Trophoblast cell (in vitro differentiated cells and primary cell): ENCODE measurements at regions not wholly inside any gene's neighbourhood (a gene's known extent, or its start where the extent isn't known, plus 50 kb on each side); places are given as distances from the start of the nearest gene placed in this dataset.

Experiments used
- DNase-seq, 2 donors: peaks; one replicate each; pipeline ENCODE4 v3.0.0-alpha.2; 2016
- H2AFZ ChIP-seq: 2 replicates; pipeline ENCODE4 v1.6.1; 2013; ENCODE audit warnings: low read length, moderate library complexity, mild to moderate bottlenecking; ENCODE audit not compliant: insufficient read depth, poor library complexity
- H2AK5ac ChIP-seq: 2 replicates; pipeline ENCODE4 v1.6.1; 2013; ENCODE audit warnings: mild to moderate bottlenecking, low read length
- H2BK120ac ChIP-seq: 2 replicates; pipeline ENCODE4 v1.6.1; 2013; ENCODE audit warnings: low read length, mild to moderate bottlenecking, moderate library complexity; ENCODE audit not compliant: insufficient read depth, poor library complexity
- H2BK12ac ChIP-seq: 2 replicates; pipeline ENCODE4 v1.6.1; 2013; ENCODE audit warnings: mild to moderate bottlenecking, low read length, moderate library complexity
- H2BK5ac ChIP-seq: 2 replicates; pipeline ENCODE4 v1.6.1; 2013; ENCODE audit warnings: low read length, low read depth, moderate library complexity, mild to moderate bottlenecking; ENCODE audit not compliant: poor library complexity
- H3K14ac ChIP-seq: 2 replicates; pipeline ENCODE4 v1.6.1; 2013; ENCODE audit warnings: mild to moderate bottlenecking, low read length
- H3K18ac ChIP-seq: 2 replicates; pipeline ENCODE4 v1.6.1; 2013; ENCODE audit warnings: mild to moderate bottlenecking, low read length
- H3K23ac ChIP-seq: 2 replicates; pipeline ENCODE4 v1.6.1; 2013; ENCODE audit warnings: low read length
- H3K27ac ChIP-seq: 2 replicates; pipeline ENCODE4 v1.5.1; 2013; ENCODE audit warnings: low read depth, mild to moderate bottlenecking, inconsistent platforms, low read length, moderate library complexity
- H3K27me3 ChIP-seq: 2 replicates; pipeline ENCODE4 v1.6.1; 2013; ENCODE audit warnings: inconsistent platforms, mild to moderate bottlenecking, low read length, moderate library complexity; ENCODE audit not compliant: insufficient read depth
- H3K36me3 ChIP-seq, 2 experiments: 1 replicate in 1 of 2; 2 replicates in 1 of 2; pipeline ENCODE4 v1.6.1; 2013; ENCODE audit warnings: low read length in 2 of 2, mild to moderate bottlenecking in 2 of 2, moderate library complexity in 1 of 2; ENCODE audit not compliant: insufficient read depth in 2 of 2, control insufficient read depth in 1 of 2
- H3K4ac ChIP-seq: 2 replicates; pipeline ENCODE4 v1.6.1; 2013; ENCODE audit warnings: low read depth, mild to moderate bottlenecking, low read length, moderate library complexity
- H3K4me1 ChIP-seq, 2 experiments: 1 replicate in 1 of 2; 2 replicates in 1 of 2; pipeline ENCODE4 v1.6.1; 2013; ENCODE audit warnings: low read length in 2 of 2, mild to moderate bottlenecking in 2 of 2, moderate library complexity in 1 of 2; ENCODE audit not compliant: insufficient read depth in 2 of 2, control insufficient read depth in 1 of 2
- H3K4me2 ChIP-seq: 2 replicates; pipeline ENCODE4 v1.6.1; 2013; ENCODE audit warnings: inconsistent platforms, mild to moderate bottlenecking, low read length, moderate library complexity
- H3K4me3 ChIP-seq: 2 replicates; pipeline ENCODE4 v1.5.1; 2013; ENCODE audit warnings: mild to moderate bottlenecking, low read depth, low read length, inconsistent platforms
- H3K79me1 ChIP-seq: one replicate; pipeline ENCODE4 v1.6.1; 2013; ENCODE audit warnings: low read length
- H3K79me2 ChIP-seq: 2 replicates; pipeline ENCODE4 v1.6.1; 2013; ENCODE audit warnings: low read length, mild to moderate bottlenecking; ENCODE audit not compliant: control insufficient read depth, insufficient read depth, poor library complexity
- H3K9ac ChIP-seq: 2 replicates; pipeline ENCODE4 v1.6.1; 2013; ENCODE audit warnings: mild to moderate bottlenecking, low read length
- H3K9me3 ChIP-seq: 2 replicates; pipeline ENCODE4 v1.6.1; 2013; ENCODE audit warnings: low read depth, mild to moderate bottlenecking, control low read depth, inconsistent platforms, low read length; ENCODE audit not compliant: insufficient read depth
- H4K12ac ChIP-seq: 2 replicates; pipeline ENCODE4 v1.6.1; 2013; ENCODE audit warnings: low read depth, mild to moderate bottlenecking, low read length, moderate library complexity
- H4K8ac ChIP-seq: 2 replicates; pipeline ENCODE4 v1.6.1; 2013; ENCODE audit warnings: low read depth, mild to moderate bottlenecking, low read length, moderate library complexity
- H4K91ac ChIP-seq: one replicate; pipeline ENCODE4 v1.6.1; 2013; ENCODE audit warnings: low read depth, mild to moderate bottlenecking, low read length, moderate library complexity
- WGBS: extraction: QIAGEN DNeasy Blood & Tissue Kit; methylation state at CpG from one replicate; pipeline ENCODE4 v1.1.7; 2013; ENCODE audit warnings: missing lambda C conversion rate; ENCODE audit not compliant: insufficient read length, insufficient coverage; ENCODE audit errors: extremely low coverage; 5-methylcytosine and 5-hydroxymethylcytosine counted together

- Histone ChIP-seq H2BK12ac (no peak overlapping the region), H4K91ac (no peak overlapping the region), H3K79me1 (no peaks in the 10 kb centered on the region), H3K4me2 (no peak overlapping the region), H2AFZ (no peak overlapping the region), H3K27ac (no peak overlapping the region), H3K79me2 (no peaks in the 10 kb centered on the region), H3K4me3 (no peak overlapping the region), H3K23ac (no peak overlapping the region), H2BK120ac (no peak overlapping the region), H3K14ac (no peak overlapping the region), H3K9ac (no peak overlapping the region), H2AK5ac (no peak overlapping the region), H4K12ac (no peak overlapping the region), H3K27me3 (no peaks in the 10 kb centered on the region), H3K4me1 (no peaks in the 10 kb centered on the region), H4K8ac (no peak overlapping the region), H3K18ac (no peak overlapping the region), H3K9me3 (no peaks in the 10 kb centered on the region), H2BK5ac (no peak overlapping the region), H3K36me3 (no peaks in the 10 kb centered on the region), H3K4ac (no peak overlapping the region)
- DNase-seq: no peak
- no CpG with 5 or more reads among the region's 5 CpGs for WGBS
Measured at GRCh38 chr9:71302776-71303175, 181.4 kb upstream of the TRPM3 start.

GRCh38 chr9:71295928-71296327, 174.5 kb upstream of the TRPM3 start:
- Histone ChIP-seq H4K12ac (no peak overlapping the region), H3K4ac (no peak overlapping the region), H4K91ac (no peak overlapping the region), H2AK5ac (no peak overlapping the region), H3K9me3 (no peaks in the 10 kb centered on the region), H3K4me3 (no peak overlapping the region), H2AFZ (no peak overlapping the region), H3K79me1 (no peaks in the 10 kb centered on the region), H3K4me1 (no peaks in the 10 kb centered on the region), H3K23ac (no peak overlapping the region), H2BK12ac (no peak overlapping the region), H3K9ac (no peak overlapping the region), H3K36me3 (no peaks in the 10 kb centered on the region), H3K4me2 (no peak overlapping the region), H2BK120ac (no peak overlapping the region), H3K27me3 (no peaks in the 10 kb centered on the region), H3K14ac (no peak overlapping the region), H3K79me2 (no peaks in the 10 kb centered on the region), H3K27ac (no peak overlapping the region), H4K8ac (no peak overlapping the region), H3K18ac (no peak overlapping the region), H2BK5ac (no peak overlapping the region)
- WGBS: no CpG with 5 or more reads among the region's 3 CpGs
- no peak for DNase-seq

- no peak overlapping the region for H2BK12ac ChIP-seq
- H3K4me3 ChIP-seq: no peak overlapping the region
- no peak overlapping the region for H4K91ac ChIP-seq
- no peak overlapping the region for H3K18ac ChIP-seq
- H2BK5ac ChIP-seq: no peak overlapping the region
- H3K14ac ChIP-seq: no peak overlapping the region
- H4K12ac ChIP-seq: no peak overlapping the region
- H3K23ac ChIP-seq: no peak overlapping the region
- no peaks in the 10 kb centered on the region for H3K27me3 ChIP-seq
- H3K4ac ChIP-seq: no peak overlapping the region
- H3K79me2 ChIP-seq: no peaks in the 10 kb centered on the region
- H3K79me1 ChIP-seq: no peaks in the 10 kb centered on the region
- no peak overlapping the region for H3K9ac ChIP-seq
- H3K27ac ChIP-seq: no peak overlapping the region
- DNase-seq: no peak
- H2BK120ac ChIP-seq: no peak overlapping the region
- H4K8ac ChIP-seq: no peak overlapping the region
- no peaks in the 10 kb centered on the region for H3K36me3 ChIP-seq
- H2AK5ac ChIP-seq: no peak overlapping the region
- no peaks in the 10 kb centered on the region for H3K4me1 ChIP-seq
- no peak overlapping the region for H2AFZ ChIP-seq
- H3K4me2 ChIP-seq: no peak overlapping the region
- WGBS: no CpG with 5 or more reads among the region's 4 CpGs
- no peaks in the 10 kb centered on the region for H3K9me3 ChIP-seq
Measured at GRCh38 chr9:71286146-71286545, 164.7 kb upstream of the TRPM3 start.

DNA sequence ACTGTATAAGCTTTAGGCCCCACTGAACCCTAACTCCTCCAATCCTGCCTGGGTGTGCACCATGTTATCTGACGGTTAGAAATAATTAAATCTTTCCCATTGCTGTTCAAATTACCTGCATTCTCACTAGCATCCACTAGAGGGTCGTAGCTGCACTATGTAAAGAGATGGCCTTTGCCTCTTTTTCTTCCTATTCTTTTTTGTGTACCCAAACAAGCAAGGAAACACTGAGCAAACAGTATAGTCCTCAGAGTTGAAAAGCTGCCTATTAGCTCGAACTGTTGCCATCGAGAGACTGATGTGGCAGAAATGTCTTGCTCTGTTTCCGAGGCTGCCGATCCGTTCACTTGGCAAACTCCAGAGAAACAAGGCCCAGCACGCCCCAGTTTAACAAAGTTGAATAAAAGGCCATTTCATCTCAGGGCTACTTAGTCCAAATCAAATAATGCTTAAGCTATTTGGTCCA, 163.8 kb upstream of the TRPM3 start:
- H2BK120ac ChIP-seq: no peak overlapping the region
- H2AK5ac ChIP-seq: no peak overlapping the region
- H3K23ac ChIP-seq: no peak overlapping the region
- H2BK12ac ChIP-seq: peak overlapping the region; percentile 14
- H3K9me3 ChIP-seq: no peaks in the 10 kb centered on the region
- no peaks in the 10 kb centered on the region for H3K27me3 ChIP-seq
- H3K14ac ChIP-seq: no peak overlapping the region
- no peak overlapping the region for H4K8ac ChIP-seq
- H3K4me3 ChIP-seq: no peak overlapping the region
- no peak overlapping the region for H3K18ac ChIP-seq
- peak; percentile 32 to 89 for DNase-seq
- H3K27ac ChIP-seq: no peak overlapping the region
- H3K79me1 ChIP-seq: no peaks in the 10 kb centered on the region
- peak overlapping the region; percentile 62 for H4K12ac ChIP-seq
- no peak overlapping the region for H2BK5ac ChIP-seq
- H3K4me2 ChIP-seq: no peak overlapping the region
- H2AFZ ChIP-seq: peak overlapping the region; percentile 63
- WGBS: no CpG with 5 or more reads among the region's 8 CpGs
- no peak overlapping the region for H3K9ac ChIP-seq
- H3K36me3 ChIP-seq: no peaks in the 10 kb centered on the region
- no peaks in the 10 kb centered on the region for H3K4me1 ChIP-seq
- H3K79me2 ChIP-seq: no peaks in the 10 kb centered on the region
- no peak overlapping the region for H3K4ac ChIP-seq
- H4K91ac ChIP-seq: no peak overlapping the region
